ENCODE measurements at regions not wholly inside any gene's neighbourhood (a gene's known extent, or its start where the extent isn't known, plus 50 kb on each side); places are given as distances from the start of the nearest gene placed in this dataset.

DNA sequence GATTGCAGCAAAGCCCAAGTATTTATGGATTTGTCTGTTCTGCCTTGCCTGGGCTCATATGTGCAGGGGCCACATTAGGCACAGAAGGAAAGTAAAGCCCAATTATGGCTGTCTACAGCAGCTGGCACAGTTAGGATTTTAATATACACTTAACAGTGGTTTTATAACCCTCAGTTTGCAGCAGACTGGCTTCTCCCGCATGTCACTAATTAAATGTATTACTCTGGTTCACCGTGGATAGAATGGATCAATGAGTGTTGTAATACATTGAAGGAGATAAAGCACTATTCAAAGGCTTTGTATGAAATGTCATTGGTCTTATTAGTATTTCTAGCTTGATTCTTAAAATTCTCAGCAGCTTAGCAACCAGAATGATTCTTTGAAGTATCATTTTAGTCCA lies 320.2 kb downstream of the KCNS3 start:
- TF ChIP-seq, protein P1, sequence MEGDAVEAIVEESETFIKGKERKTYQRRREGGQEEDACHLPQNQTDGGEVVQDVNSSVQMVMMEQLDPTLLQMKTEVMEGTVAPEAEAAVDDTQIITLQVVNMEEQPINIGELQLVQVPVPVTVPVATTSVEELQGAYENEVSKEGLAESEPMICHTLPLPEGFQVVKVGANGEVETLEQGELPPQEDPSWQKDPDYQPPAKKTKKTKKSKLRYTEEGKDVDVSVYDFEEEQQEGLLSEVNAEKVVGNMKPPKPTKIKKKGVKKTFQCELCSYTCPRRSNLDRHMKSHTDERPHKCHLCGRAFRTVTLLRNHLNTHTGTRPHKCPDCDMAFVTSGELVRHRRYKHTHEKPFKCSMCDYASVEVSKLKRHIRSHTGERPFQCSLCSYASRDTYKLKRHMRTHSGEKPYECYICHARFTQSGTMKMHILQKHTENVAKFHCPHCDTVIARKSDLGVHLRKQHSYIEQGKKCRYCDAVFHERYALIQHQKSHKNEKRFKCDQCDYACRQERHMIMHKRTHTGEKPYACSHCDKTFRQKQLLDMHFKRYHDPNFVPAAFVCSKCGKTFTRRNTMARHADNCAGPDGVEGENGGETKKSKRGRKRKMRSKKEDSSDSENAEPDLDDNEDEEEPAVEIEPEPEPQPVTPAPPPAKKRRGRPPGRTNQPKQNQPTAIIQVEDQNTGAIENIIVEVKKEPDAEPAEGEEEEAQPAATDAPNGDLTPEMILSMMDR (conservative IDR thresholded peaks at IDR 0.05): no peak
- TF ChIP-seq EZH2 (IDR thresholded peaks at IDR 0.05; ENCODE audit: low read depth): no peak

Data from PC-9 (cell line).